A673 (cell line): ENCODE measurements at regions not wholly inside any gene's neighbourhood (a gene's known extent, or its start where the extent isn't known, plus 50 kb on each side); places are given as distances from the start of the nearest gene placed in this dataset.
A peak's percentile ranks its signal among the peaks of the same experiment; 100 is the strongest.

ENCODE experiments used
- BruUV-seq: library from RNA; stranded (reverse); fragments of 400-500 nt; replicated peaks from 2 replicates; lab custom pipeline; 2021; lab: Mats Ljungman, UMichigan
- CTCF ChIA-PET: fragments of 300-600 bp; sonication (Branson Sonifier 250); formaldehyde crosslinking; loops from one replicate; lab custom pipeline; 2022; ENCODE audit warnings: antibody characterized with exemption; lab: Charles Lee
- POLR2A ChIA-PET: fragments of 300-600 bp; sonication (Branson Sonifier 250); formaldehyde crosslinking; loops from one replicate; lab custom pipeline; 2022; ENCODE audit warnings: antibody characterized with exemption; ENCODE audit not compliant: low non-redundant PET; lab: Charles Lee
- DNase-seq: peaks from one replicate; pipeline ENCODE4 v3.0.0-alpha.2; 2015; ENCODE audit warnings: low spot score
- H3K27ac ChIP-seq: fragments of 200-600 bp; sonication (generic); 2 replicates; pipeline ENCODE4 v1.5.1; 2016; ENCODE audit warnings: mixed run types, low read depth, mild to moderate bottlenecking, mixed read lengths, antibody characterized with exemption, low read length; ENCODE audit not compliant: poor library complexity, severe bottlenecking
- H3K27me3 ChIP-seq: fragments of 200-600 bp; sonication (generic); replicated peaks from 2 replicates; pipeline ENCODE4 v1.6.1; 2017; ENCODE audit warnings: mixed run types, low read depth, mild to moderate bottlenecking, mixed read lengths, antibody characterized with exemption, low read length; ENCODE audit not compliant: insufficient read depth, poor library complexity
- H3K36me3 ChIP-seq: fragments of 200-600 bp; sonication (generic); 2 replicates; pipeline ENCODE4 v1.6.1; 2016; ENCODE audit warnings: mixed run types, mild to moderate bottlenecking, mixed read lengths, antibody characterized with exemption, low read length; ENCODE audit not compliant: insufficient read depth, poor library complexity, severe bottlenecking
- H3K4me1 ChIP-seq: fragments of 200-600 bp; sonication (generic); 2 replicates; pipeline ENCODE4 v1.6.1; 2017; ENCODE audit warnings: mixed run types, mild to moderate bottlenecking, mixed read lengths, antibody characterized with exemption, low read length; ENCODE audit not compliant: insufficient read depth, poor library complexity, severe bottlenecking
- H3K4me3 ChIP-seq: fragments of 200-600 bp; sonication (generic); 2 replicates; pipeline ENCODE4 v1.5.1; 2016; ENCODE audit warnings: low read depth, mixed run types, mild to moderate bottlenecking, mixed read lengths, low read length; ENCODE audit not compliant: poor library complexity, severe bottlenecking
- H3K9me3 ChIP-seq: fragments of 200-600 bp; sonication (generic); 2 replicates; pipeline ENCODE4 v1.6.1; 2016; ENCODE audit warnings: mixed run types, low read depth, mild to moderate bottlenecking, mixed read lengths, antibody characterized with exemption, low read length; ENCODE audit not compliant: poor library complexity, severe bottlenecking
- EZH2 ChIP-seq: fragments of 200-600 bp; sonication (generic); IDR thresholded peaks from 2 replicates; pipeline ENCODE4 v1.6.1; 2017; ENCODE audit warnings: borderline replicate concordance, low read depth, mild to moderate bottlenecking, mixed read lengths, antibody characterized with exemption, low read length; ENCODE audit not compliant: poor library complexity, severe bottlenecking
- intact Hi-C: fragments of 100-400 bp; cut with micrococcal nuclease; formaldehyde crosslinking; loops from one replicate; pipeline ENCODE4 v1.10.0; 2022; ENCODE audit not compliant: unreplicated experiment
- TF ChIP-seq, protein P1 (sequence below): fragments of 300-800, 200-600 bp; sonication (generic); conservative IDR thresholded peaks from 2 replicates; pipeline ENCODE4 v1.5.1; 2017; ENCODE audit warnings: low read depth, mild to moderate bottlenecking, antibody characterized with exemption, low read length, moderate library complexity, mixed read lengths

GRCh38 chr22:48503035-48503625, 1324.5 kb downstream of the BRD1 start:
- Histone ChIP-seq H3K4me1 (peaks cover 25% of the 10 kb centered on the region), H3K4me3 (no peak overlapping the region), H3K36me3 (no peaks in the 10 kb centered on the region), H3K27ac (no peak overlapping the region), H3K27me3 (no peaks in the 10 kb centered on the region), H3K9me3 (no peaks in the 10 kb centered on the region)
- ChIA-PET POLR2A (no interaction called here), CTCF (no interaction called here)
- no TSS peak for BruUV-seq
- no peak for TF ChIP-seq EZH2
- no peak for DNase-seq
- intact Hi-C loops = no loop called here

- Histone ChIP-seq H3K4me1 (peaks cover 25% of the 10 kb centered on the region), H3K27me3 (no peaks in the 10 kb centered on the region), H3K4me3 (no peak overlapping the region), H3K36me3 (no peaks in the 10 kb centered on the region), H3K9me3 (no peaks in the 10 kb centered on the region), H3K27ac (no peak overlapping the region)
- intact Hi-C loops = no loop called here
- TF ChIP-seq EZH2 = no peak
- TF ChIP-seq, protein P1, sequence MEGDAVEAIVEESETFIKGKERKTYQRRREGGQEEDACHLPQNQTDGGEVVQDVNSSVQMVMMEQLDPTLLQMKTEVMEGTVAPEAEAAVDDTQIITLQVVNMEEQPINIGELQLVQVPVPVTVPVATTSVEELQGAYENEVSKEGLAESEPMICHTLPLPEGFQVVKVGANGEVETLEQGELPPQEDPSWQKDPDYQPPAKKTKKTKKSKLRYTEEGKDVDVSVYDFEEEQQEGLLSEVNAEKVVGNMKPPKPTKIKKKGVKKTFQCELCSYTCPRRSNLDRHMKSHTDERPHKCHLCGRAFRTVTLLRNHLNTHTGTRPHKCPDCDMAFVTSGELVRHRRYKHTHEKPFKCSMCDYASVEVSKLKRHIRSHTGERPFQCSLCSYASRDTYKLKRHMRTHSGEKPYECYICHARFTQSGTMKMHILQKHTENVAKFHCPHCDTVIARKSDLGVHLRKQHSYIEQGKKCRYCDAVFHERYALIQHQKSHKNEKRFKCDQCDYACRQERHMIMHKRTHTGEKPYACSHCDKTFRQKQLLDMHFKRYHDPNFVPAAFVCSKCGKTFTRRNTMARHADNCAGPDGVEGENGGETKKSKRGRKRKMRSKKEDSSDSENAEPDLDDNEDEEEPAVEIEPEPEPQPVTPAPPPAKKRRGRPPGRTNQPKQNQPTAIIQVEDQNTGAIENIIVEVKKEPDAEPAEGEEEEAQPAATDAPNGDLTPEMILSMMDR = no peak
- POLR2A ChIA-PET = no interaction called here
- DNase-seq = no peak
- BruUV-seq = no TSS peak
- CTCF ChIA-PET = no interaction called here
Observed at GRCh38 chr22:48501231-48501750, 1326.4 kb downstream of the BRD1 start.

GRCh38 chr22:48500471-48501230, 1327.0 kb downstream of the BRD1 start:
- TF ChIP-seq, protein P1 = no peak
- no peak for TF ChIP-seq EZH2
- Histone ChIP-seq H3K4me3 (no peak overlapping the region), H3K27ac (peak overlapping the region; percentile 40), H3K36me3 (no peaks in the 10 kb centered on the region), H3K27me3 (no peaks in the 10 kb centered on the region), H3K9me3 (no peaks in the 10 kb centered on the region), H3K4me1 (peaks cover 25% of the 10 kb centered on the region)
- ChIA-PET CTCF (interaction anchor here (0.9 kb wide), 1 partner anchor 8 kb away, joined by 3 read pairs; no protein-coding TSS in a partner anchor), POLR2A (no interaction called here)
- DNase-seq = peak; percentile 88
- no TSS peak for BruUV-seq
- intact Hi-C loops = no loop called here
